ENCODE measurements at regions not wholly inside any gene's neighbourhood (a gene's known extent, or its start where the extent isn't known, plus 50 kb on each side); places are given as distances from the start of the nearest gene placed in this dataset.

GRCh38 chr9:115687356-115687755 lies 466.2 kb upstream of the PAPPA start:
- TF ChIP-seq CTCF (IDR thresholded peaks at IDR 0.05; ENCODE audit: insufficient read depth, low read length, poor library complexity, severe bottlenecking) (no peak), EZH2phosphoT487 (conservative IDR thresholded peaks at IDR 0.05; ENCODE audit: low read length) (no peak)
